ENCODE measurements at regions not wholly inside any gene's neighbourhood (a gene's known extent, or its start where the extent isn't known, plus 50 kb on each side); places are given as distances from the start of the nearest gene placed in this dataset.

GRCh38 chr3:8204853-8205650 is 296.6 kb upstream of the LMCD1 start:
- DNase-seq: no peak

GRCh38 chr3:8205881-8206280 is 295.7 kb upstream of the LMCD1 start:
- no peak for DNase-seq

- no peak for DNase-seq
These were observed 294.5 kb upstream of the LMCD1 start for GRCh38 chr3:8206971-8207617.

- no peak for DNase-seq
These were observed 290.7 kb upstream of the LMCD1 start for GRCh38 chr3:8210882-8211341.

- no peak for DNase-seq
These were observed 288.8 kb upstream of the LMCD1 start for GRCh38 chr3:8212794-8213193.

GRCh38 chr3:8213286-8213685 is 288.3 kb upstream of the LMCD1 start:
- DNase-seq: no peak

GRCh38 chr3:8215821-8216220 is 285.8 kb upstream of the LMCD1 start:
- DNase-seq: no peak

- DNase-seq: no peak
These were observed 283.2 kb upstream of the LMCD1 start for GRCh38 chr3:8218353-8218940.

GRCh38 chr3:8220291-8220690 is 281.3 kb upstream of the LMCD1 start:
- DNase-seq: no peak

GRCh38 chr3:8223766-8224165 is 277.9 kb upstream of the LMCD1 start:
- no peak for DNase-seq

- no peak for DNase-seq
These were observed 276.7 kb upstream of the LMCD1 start for GRCh38 chr3:8224941-8225340.

- DNase-seq: no peak
These were observed 267.7 kb upstream of the LMCD1 start for GRCh38 chr3:8233938-8234337.

GRCh38 chr3:8236264-8236663 is 265.4 kb upstream of the LMCD1 start:
- no peak for DNase-seq

GRCh38 chr3:8237893-8238292 is 263.7 kb upstream of the LMCD1 start:
- DNase-seq: no peak

GRCh38 chr3:8238432-8238831 is 263.2 kb upstream of the LMCD1 start:
- no peak for DNase-seq

GRCh38 chr3:8239095-8239494 is 262.5 kb upstream of the LMCD1 start:
- no peak for DNase-seq

- no peak for DNase-seq
These were observed 261.6 kb upstream of the LMCD1 start for GRCh38 chr3:8239718-8240695.

GRCh38 chr3:8246070-8246469 is 255.6 kb upstream of the LMCD1 start:
- DNase-seq: no peak

GRCh38 chr3:8253201-8253600 is 248.4 kb upstream of the LMCD1 start:
- no peak for DNase-seq

GRCh38 chr3:8254489-8254888 is 247.1 kb upstream of the LMCD1 start:
- DNase-seq: no peak

GRCh38 chr3:8255725-8256124 is 245.9 kb upstream of the LMCD1 start:
- no peak for DNase-seq

GRCh38 chr3:8256441-8257071 is 245.1 kb upstream of the LMCD1 start:
- DNase-seq: no peak

Measured in NCI-H524 treated with DMSO at 0.1 percent for 48 hours (cell line).